NB4 (cell line): ENCODE measurements at regions not wholly inside any gene's neighbourhood (a gene's known extent, or its start where the extent isn't known, plus 50 kb on each side); places are given as distances from the start of the nearest gene placed in this dataset.
A peak's percentile ranks its signal among the peaks of the same experiment; 100 is the strongest.

ENCODE experiments used
- DNase-seq: peaks from one replicate; pipeline ENCODE4 v3.0.0; 2010; ENCODE audit warnings: low read depth
- H3K4me3 ChIP-seq: one replicate; pipeline ENCODE4 v1.5.1; 2011; ENCODE audit warnings: mild to moderate bottlenecking, low read depth, low read length, moderate library complexity
- CTCF ChIP-seq: IDR thresholded peaks from one replicate; pipeline ENCODE4 v1.5.1; 2012; ENCODE audit warnings: low read depth, low read length
- MAX ChIP-seq: IDR thresholded peaks from 2 replicates; pipeline ENCODE4 v1.6.1; 2011; ENCODE audit warnings: low read depth, low read length
- MYC ChIP-seq: IDR thresholded peaks from 2 replicates; pipeline ENCODE4 v1.6.1; 2011; ENCODE audit warnings: low read depth, low read length
- POLR2A ChIP-seq: IDR thresholded peaks from 2 replicates; pipeline ENCODE4 v1.6.1; 2011; ENCODE audit warnings: mild to moderate bottlenecking; ENCODE audit not compliant: insufficient read length; ENCODE audit errors: extremely low read depth

- TF ChIP-seq MYC (no peak), CTCF (no peak), MAX (no peak), POLR2A (no peak)
- DNase-seq, result peak; percentile 2
- no peak overlapping the region for H3K4me3 ChIP-seq
Observed at GRCh38 chr3:87873136-87873535, 185.7 kb downstream of the CGGBP1 start.

- TF ChIP-seq MYC (no peak), MAX (no peak), CTCF (no peak), POLR2A (no peak)
- no peak overlapping the region for H3K4me3 ChIP-seq
- no peak for DNase-seq
Observed at GRCh38 chr3:87867001-87867400, 191.8 kb downstream of the CGGBP1 start.

- TF ChIP-seq MYC (no peak), CTCF (no peak), POLR2A (no peak), MAX (no peak)
- H3K4me3 ChIP-seq, result no peak overlapping the region
- DNase-seq, result no peak
Observed at GRCh38 chr3:87856126-87856525, 202.7 kb downstream of the CGGBP1 start.

- no peak for DNase-seq
- TF ChIP-seq MAX (no peak), MYC (no peak), CTCF (no peak), POLR2A (no peak)
- no peak overlapping the region for H3K4me3 ChIP-seq
Observed at GRCh38 chr3:87855616-87856015, 203.2 kb downstream of the CGGBP1 start.

GRCh38 chr3:87855211-87855610 lies 203.6 kb downstream of the CGGBP1 start:
- no peak for TF ChIP-seq CTCF
- no peak for TF ChIP-seq POLR2A
- no peak for TF ChIP-seq MAX
- TF ChIP-seq MYC, result no peak
- DNase-seq, result no peak
- H3K4me3 ChIP-seq, result no peak overlapping the region

- H3K4me3 ChIP-seq, result no peak overlapping the region
- TF ChIP-seq MYC (no peak), POLR2A (no peak), CTCF (no peak), MAX (no peak)
- DNase-seq, result no peak
Observed at GRCh38 chr3:87848003-87848402, 210.8 kb downstream of the CGGBP1 start.
